T-helper 1 cell treated with Interleukin-12 subunit alpha and Interleukin-12 subunit beta and Interleukin-4 antibody, amounts not matched to agents 30 μg/mL and 1 μg/mL, for 36 hours (primary cell): ENCODE measurements at regions not wholly inside any gene's neighbourhood (a gene's known extent, or its start where the extent isn't known, plus 50 kb on each side); places are given as distances from the start of the nearest gene placed in this dataset.

Experiments
- H3K27ac Mint-ChIP-seq: one replicate; pipeline ENCODE4 v1.8.0; 2021; ENCODE audit warnings: mild to moderate bottlenecking, mixed read lengths
- H3K27me3 Mint-ChIP-seq: one replicate; pipeline ENCODE4 v1.8.0; 2021; ENCODE audit warnings: low read depth, mixed read lengths
- H3K36me3 Mint-ChIP-seq: one replicate; pipeline ENCODE4 v1.8.0; 2021; ENCODE audit warnings: low read depth, mixed read lengths
- H3K4me1 Mint-ChIP-seq: one replicate; pipeline ENCODE4 v1.8.0; 2021; ENCODE audit warnings: low read depth, mixed read lengths
- H3K4me3 Mint-ChIP-seq: one replicate; pipeline ENCODE4 v1.8.0; 2021; ENCODE audit warnings: mild to moderate bottlenecking, moderate library complexity, mixed read lengths
- H3K9me3 Mint-ChIP-seq: one replicate; pipeline ENCODE4 v1.8.0; 2021; ENCODE audit warnings: mixed read lengths

- peaks cover 28% of the 10 kb centered on the region for H3K9me3 Mint-ChIP-seq
- H3K4me3 Mint-ChIP-seq = no peak overlapping the region
- H3K36me3 Mint-ChIP-seq = no peaks in the 10 kb centered on the region
- no peak overlapping the region for H3K27ac Mint-ChIP-seq
- no peaks in the 10 kb centered on the region for H3K27me3 Mint-ChIP-seq
- H3K4me1 Mint-ChIP-seq = no peaks in the 10 kb centered on the region
These were observed 51.8 kb upstream of the NDUFB4 start for GRCh38 chr3:120544361-120544760.

GRCh38 chr3:120536642-120537041 is 59.5 kb upstream of the NDUFB4 start:
- H3K9me3 Mint-ChIP-seq = peaks cover 40% of the 10 kb centered on the region
- no peaks in the 10 kb centered on the region for H3K36me3 Mint-ChIP-seq
- no peaks in the 10 kb centered on the region for H3K27me3 Mint-ChIP-seq

DNA sequence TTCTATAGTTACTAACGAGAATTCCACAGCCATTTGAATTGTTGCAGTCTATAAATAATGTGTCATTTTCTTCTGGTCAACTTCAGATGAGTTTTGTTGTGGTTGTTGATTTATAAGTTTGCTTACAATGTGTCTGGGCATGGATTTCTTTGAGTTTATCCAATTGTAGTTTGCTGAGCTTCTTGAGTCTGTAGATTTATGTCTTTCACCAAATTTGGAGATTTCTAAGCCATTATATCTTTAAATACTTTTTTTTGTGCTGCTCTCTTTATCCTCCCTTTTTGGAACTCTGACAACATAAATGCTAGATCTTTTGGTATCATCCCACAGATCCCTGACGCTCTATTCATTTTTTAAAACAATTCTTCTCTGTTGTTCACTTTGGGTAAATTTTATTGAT is 63.2 kb upstream of the NDUFB4 start:
- H3K36me3 Mint-ChIP-seq = no peaks in the 10 kb centered on the region
- no peaks in the 10 kb centered on the region for H3K4me1 Mint-ChIP-seq
- peaks cover 15% of the 10 kb centered on the region for H3K9me3 Mint-ChIP-seq
- H3K27ac Mint-ChIP-seq = no peak overlapping the region
- no peak overlapping the region for H3K4me3 Mint-ChIP-seq
- H3K27me3 Mint-ChIP-seq = no peaks in the 10 kb centered on the region

More at GRCh38 chr3:120536642-120537041, 59.5 kb upstream of the NDUFB4 start:
- no peak overlapping the region for H3K4me3 Mint-ChIP-seq
- H3K4me1 Mint-ChIP-seq = no peaks in the 10 kb centered on the region
- no peak overlapping the region for H3K27ac Mint-ChIP-seq

DNA sequence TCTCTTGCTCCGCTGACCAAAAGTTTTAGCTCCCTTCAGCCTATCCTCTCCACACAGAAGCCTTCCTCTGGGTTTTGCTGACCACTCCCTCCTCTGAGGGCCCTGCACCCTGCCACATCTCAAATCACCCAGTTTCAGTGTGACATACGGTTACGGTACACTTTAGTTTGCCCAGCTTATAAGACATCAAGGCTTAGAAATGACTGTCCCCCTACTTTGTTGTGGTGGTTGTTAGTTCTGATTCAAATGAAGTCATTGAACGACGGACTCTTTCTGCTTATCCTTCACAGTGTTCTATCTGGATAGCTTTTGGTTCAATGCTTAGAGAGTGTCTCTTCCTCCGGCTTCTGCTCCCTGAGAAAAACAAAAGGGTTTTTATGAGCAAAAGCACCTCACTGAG is 68.0 kb upstream of the NDUFB4 start:
- H3K27me3 Mint-ChIP-seq = no peaks in the 10 kb centered on the region
- H3K36me3 Mint-ChIP-seq = no peaks in the 10 kb centered on the region
- peaks cover 6% of the 10 kb centered on the region for H3K4me1 Mint-ChIP-seq
- no peak overlapping the region for H3K4me3 Mint-ChIP-seq
- H3K9me3 Mint-ChIP-seq = peaks cover 6% of the 10 kb centered on the region
- peak overlapping the region; percentile 67 for H3K27ac Mint-ChIP-seq

DNA sequence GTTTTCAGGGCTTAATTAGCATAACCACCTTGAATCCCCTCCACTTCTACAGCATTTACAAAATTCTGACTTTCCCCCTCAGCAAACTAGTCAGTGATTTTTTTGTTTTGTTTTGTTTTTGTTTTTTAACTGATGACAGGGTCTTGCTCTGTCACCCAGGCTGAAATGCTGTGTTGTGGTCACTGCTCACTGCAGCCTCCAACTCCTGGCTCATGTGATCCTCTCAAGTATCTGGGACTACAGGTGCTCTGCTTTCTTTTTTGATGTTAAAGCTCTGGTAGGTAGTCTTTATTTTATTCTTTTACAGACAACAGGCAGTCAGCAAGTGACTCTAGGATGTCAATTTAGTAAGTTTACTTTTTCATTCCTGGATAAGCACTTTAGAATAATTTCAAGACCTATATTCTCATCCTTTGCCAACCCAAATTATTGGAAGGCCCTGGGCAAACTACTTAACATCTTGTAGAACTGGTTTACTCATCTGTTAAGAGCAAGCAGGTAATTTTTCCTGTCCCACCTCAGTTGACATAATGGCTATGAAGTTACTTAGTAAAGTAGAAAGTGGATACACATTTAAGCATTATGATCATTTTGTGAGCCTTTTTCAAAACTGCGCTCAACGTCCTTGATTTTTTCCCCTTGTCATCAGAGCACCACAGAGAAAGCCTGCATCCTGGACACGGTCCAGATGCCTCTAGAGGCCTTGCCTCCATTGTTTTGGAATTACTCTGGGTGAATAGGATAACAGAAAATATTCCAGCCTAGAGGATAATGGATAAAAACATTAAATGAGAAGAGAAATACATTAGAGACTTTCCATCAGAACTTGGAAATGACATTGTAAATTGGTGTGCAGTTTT is 69.9 kb upstream of the NDUFB4 start:
- H3K9me3 Mint-ChIP-seq = no peaks in the 10 kb centered on the region
- H3K4me3 Mint-ChIP-seq = no peak overlapping the region
- H3K36me3 Mint-ChIP-seq = no peaks in the 10 kb centered on the region
- no peaks in the 10 kb centered on the region for H3K27me3 Mint-ChIP-seq
- peak overlapping the region; percentile 45 for H3K27ac Mint-ChIP-seq
- H3K4me1 Mint-ChIP-seq = peaks cover 6% of the 10 kb centered on the region

- no peaks in the 10 kb centered on the region for H3K27me3 Mint-ChIP-seq
- H3K36me3 Mint-ChIP-seq = no peaks in the 10 kb centered on the region
- H3K9me3 Mint-ChIP-seq = no peaks in the 10 kb centered on the region
- peak overlapping the region; percentile 39 for H3K27ac Mint-ChIP-seq
- peaks cover 6% of the 10 kb centered on the region for H3K4me1 Mint-ChIP-seq
- no peak overlapping the region for H3K4me3 Mint-ChIP-seq
These were observed 71.8 kb upstream of the NDUFB4 start for GRCh38 chr3:120524171-120524923.

- Mint-ChIP-seq H3K36me3 (no peaks in the 10 kb centered on the region), H3K9me3 (no peaks in the 10 kb centered on the region), H3K4me1 (no peaks in the 10 kb centered on the region), H3K27ac (no peak overlapping the region), H3K4me3 (no peak overlapping the region), H3K27me3 (peaks cover 10% of the 10 kb centered on the region)
These were observed 65.3 kb upstream of the FSTL1 start for GRCh38 chr3:120516136-120516535.

GRCh38 chr3:120512655-120513054 is 61.9 kb upstream of the FSTL1 start:
- no peaks in the 10 kb centered on the region for H3K36me3 Mint-ChIP-seq
- no peaks in the 10 kb centered on the region for H3K9me3 Mint-ChIP-seq
- H3K4me1 Mint-ChIP-seq = no peaks in the 10 kb centered on the region
- no peak overlapping the region for H3K27ac Mint-ChIP-seq
- no peak overlapping the region for H3K4me3 Mint-ChIP-seq
- H3K27me3 Mint-ChIP-seq = peaks cover 14% of the 10 kb centered on the region

DNA sequence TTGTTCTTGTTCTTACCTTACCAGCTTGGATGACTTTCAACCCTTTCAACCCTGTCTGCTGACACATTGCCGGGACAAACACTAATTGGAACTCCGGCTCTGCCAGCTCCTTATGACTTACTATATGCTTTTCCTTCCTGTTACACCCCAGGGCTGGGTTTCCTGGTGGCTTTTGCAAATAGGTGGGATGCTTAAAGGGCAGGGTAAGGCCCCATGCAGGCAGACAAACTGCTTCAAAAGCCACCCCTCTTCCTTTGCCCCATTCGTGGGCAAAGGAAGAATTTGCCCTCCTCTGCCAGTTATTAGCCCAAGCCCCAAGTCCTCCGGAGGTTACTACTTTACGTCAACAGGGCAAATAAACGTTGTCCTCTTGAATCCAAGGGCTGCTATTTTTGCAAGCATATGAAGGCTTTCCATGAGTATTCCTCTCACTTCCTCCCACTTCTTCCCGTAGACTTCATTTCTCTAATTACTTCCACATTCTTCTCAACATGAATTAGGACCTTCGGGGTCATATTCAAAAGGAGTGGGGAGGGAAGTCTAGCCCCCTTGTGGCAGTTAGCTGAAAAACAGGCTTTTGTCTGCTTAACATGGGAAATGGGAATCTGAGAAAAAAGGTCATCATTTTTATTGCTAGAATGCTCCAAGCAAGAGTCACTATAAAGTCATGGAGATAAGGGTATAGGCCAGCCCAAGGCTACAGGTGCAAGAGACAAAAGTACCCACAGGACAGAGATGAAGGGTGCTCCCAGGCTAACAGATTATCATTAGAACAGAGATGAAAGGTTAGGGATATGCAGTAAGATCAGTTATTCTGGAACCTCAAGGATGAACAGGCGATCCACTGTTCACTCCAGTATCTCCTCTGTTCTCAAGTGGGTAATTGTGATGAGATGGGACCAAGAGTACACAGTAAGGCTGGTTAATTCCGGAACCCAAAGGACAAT is 56.3 kb upstream of the FSTL1 start:
- Mint-ChIP-seq H3K4me3 (no peak overlapping the region), H3K27ac (no peak overlapping the region), H3K4me1 (no peaks in the 10 kb centered on the region), H3K36me3 (no peaks in the 10 kb centered on the region), H3K27me3 (peaks cover 10% of the 10 kb centered on the region), H3K9me3 (no peaks in the 10 kb centered on the region)

DNA sequence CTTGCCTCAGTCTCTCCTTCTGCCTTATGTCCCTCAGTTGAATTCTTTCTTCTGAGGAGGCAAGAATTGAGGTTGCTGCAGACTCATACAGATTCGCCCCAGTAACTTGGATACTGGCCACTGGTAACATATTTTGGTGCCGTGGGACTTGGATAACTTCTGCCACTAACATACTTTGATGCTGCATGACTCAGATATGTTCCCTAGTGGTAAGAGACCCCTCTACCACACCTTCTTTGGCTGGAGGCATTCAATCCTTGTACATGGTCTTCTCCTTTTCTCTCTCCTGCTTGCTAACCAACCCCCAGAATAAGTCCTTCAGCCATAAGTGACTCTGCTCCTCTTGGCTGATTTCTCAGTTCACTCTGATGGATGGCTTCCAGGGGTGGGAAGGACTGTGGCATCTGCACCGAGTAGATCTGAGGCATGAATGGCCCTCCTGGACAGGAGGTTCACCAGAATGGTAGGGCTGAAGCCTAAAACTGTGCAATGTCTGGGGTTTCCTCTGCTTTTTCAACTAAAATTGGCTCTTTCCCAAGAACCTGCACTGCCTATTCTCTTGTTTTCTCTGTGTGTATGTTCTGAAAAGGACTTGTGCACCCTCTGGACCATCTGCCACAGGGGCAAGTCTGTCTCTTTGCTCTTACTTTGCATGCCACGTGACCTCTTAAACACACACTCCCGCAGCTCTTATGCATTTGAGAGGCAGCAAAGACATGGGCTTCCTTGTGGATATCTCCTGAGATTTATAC is 55.5 kb upstream of the FSTL1 start:
- Mint-ChIP-seq H3K27me3 (peaks cover 10% of the 10 kb centered on the region), H3K4me3 (no peak overlapping the region), H3K9me3 (no peaks in the 10 kb centered on the region), H3K36me3 (no peaks in the 10 kb centered on the region), H3K27ac (no peak overlapping the region), H3K4me1 (no peaks in the 10 kb centered on the region)

- Mint-ChIP-seq H3K4me1 (no peaks in the 10 kb centered on the region), H3K4me3 (no peak overlapping the region)
These were observed 53.2 kb upstream of the FSTL1 start for GRCh38 chr3:120503727-120504616.

GRCh38 chr3:120502116-120502515 is 51.3 kb upstream of the FSTL1 start:
- Mint-ChIP-seq H3K4me3 (no peak overlapping the region), H3K9me3 (no peaks in the 10 kb centered on the region), H3K27ac (no peak overlapping the region), H3K27me3 (peaks cover 7% of the 10 kb centered on the region), H3K4me1 (no peaks in the 10 kb centered on the region), H3K36me3 (no peaks in the 10 kb centered on the region)

More at GRCh38 chr3:120503727-120504616, 53.2 kb upstream of the FSTL1 start:
- Mint-ChIP-seq H3K9me3 (no peaks in the 10 kb centered on the region), H3K36me3 (no peaks in the 10 kb centered on the region), H3K27me3 (peaks cover 7% of the 10 kb centered on the region), H3K27ac (no peak overlapping the region)
